GM19043 (cell line): ENCODE measurements at regions not wholly inside any gene's neighbourhood (a gene's known extent, or its start where the extent isn't known, plus 50 kb on each side); places are given as distances from the start of the nearest gene placed in this dataset.
"Not testable (repeated sequence)": the region's sequence is repeated elsewhere in the genome, so short reads cannot be mapped to it uniquely, and the experiment has no call there.

ENCODE experiments used
- ATAC-seq: cut with Tn5 transposase; IDR thresholded peaks from one replicate; pipeline ENCODE4 v1.9.1; 2021; ENCODE audit warnings: low read depth; ENCODE audit not compliant: unreplicated experiment

- no peak for ATAC-seq
These were observed 709.0 kb downstream of the USP25 start for GRCh38 chr21:16438761-16439160.

DNA sequence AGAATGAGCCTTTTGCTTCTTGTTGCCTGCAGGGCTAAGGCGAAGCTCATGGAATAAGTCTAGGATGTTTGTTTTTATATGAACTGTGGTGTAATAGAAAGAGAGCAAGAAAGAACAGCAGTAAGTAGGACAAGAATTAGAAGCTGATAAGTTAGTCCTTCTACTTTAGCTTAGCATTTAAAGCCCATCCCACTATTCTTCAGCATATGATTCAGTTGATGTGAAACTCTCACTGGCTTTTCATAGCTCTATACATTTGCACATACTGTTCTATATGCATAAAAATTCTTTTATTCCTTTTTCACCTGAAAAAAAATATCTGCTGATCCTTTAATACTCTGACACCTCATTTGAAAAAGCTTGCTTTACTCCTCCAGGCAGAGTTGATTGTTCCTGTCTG lies 712.0 kb downstream of the USP25 start:
- no peak for ATAC-seq

- ATAC-seq, result no peak
These were observed 724.6 kb downstream of the USP25 start for GRCh38 chr21:16454399-16454798.

GRCh38 chr21:16455526-16455925 lies 725.7 kb downstream of the USP25 start:
- ATAC-seq, result no peak

GRCh38 chr21:16455978-16456377 lies 726.2 kb downstream of the USP25 start:
- no peak for ATAC-seq

- ATAC-seq, result no peak
These were observed 727.7 kb downstream of the USP25 start for GRCh38 chr21:16457498-16457897.

- no peak for ATAC-seq
These were observed 731.2 kb downstream of the USP25 start for GRCh38 chr21:16460936-16461335.

- ATAC-seq, result not testable (repeated sequence)
These were observed 734.6 kb downstream of the USP25 start for GRCh38 chr21:16464211-16464889.

GRCh38 chr21:16468184-16468583 lies 738.4 kb downstream of the USP25 start:
- no peak for ATAC-seq

GRCh38 chr21:16473988-16474387 lies 744.2 kb downstream of the USP25 start:
- ATAC-seq, result no peak

GRCh38 chr21:16476056-16476825 lies 746.5 kb downstream of the USP25 start:
- no peak for ATAC-seq

GRCh38 chr21:16488042-16488441 lies 758.3 kb downstream of the USP25 start:
- ATAC-seq, result no peak

DNA sequence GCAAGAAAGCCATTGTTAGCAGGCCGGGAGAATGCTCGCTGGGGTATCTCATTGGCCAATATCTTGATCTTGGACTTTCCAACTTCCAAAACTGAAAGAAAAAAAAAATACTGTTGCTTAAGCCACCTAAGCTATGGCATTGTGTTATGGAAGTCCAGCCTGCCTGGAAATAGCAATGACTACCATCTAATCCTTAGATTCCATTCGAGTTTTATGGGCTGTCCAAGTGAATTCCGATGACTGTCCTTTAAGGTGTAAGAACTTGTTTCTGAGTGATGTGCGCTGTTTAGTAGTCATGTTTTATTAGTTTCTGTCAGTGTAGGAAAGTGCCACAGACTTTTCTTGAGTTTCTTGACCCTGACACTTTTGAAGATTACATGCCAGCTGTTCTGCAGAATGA lies 762.6 kb downstream of the USP25 start:
- ATAC-seq, result no peak

DNA sequence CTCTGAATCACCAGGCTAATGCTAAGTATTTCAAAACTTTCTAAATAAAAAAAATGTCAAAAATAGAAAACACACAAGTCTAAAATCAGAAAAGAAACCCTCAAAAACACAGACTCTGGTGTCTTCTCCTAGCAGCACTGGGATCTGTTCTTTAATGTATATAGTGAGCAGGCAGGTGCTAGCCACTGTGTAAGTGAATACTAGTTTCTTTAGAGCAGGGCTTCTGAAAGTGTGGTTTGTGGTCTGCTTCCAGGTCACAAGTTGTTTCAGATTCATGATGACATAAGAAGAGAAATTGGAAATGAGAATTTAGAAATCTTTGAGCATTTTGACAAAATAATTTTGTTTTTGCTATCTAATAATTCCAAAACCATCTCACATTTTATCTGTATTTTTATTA lies 763.1 kb downstream of the USP25 start:
- ATAC-seq, result no peak

GRCh38 chr21:16496609-16497008 lies 766.8 kb downstream of the USP25 start:
- ATAC-seq, result no peak

GRCh38 chr21:16500271-16500670 lies 770.5 kb downstream of the USP25 start:
- no peak for ATAC-seq

GRCh38 chr21:16502273-16502672 lies 772.5 kb downstream of the USP25 start:
- no peak for ATAC-seq

GRCh38 chr21:16502897-16503296 lies 773.1 kb downstream of the USP25 start:
- ATAC-seq, result no peak

DNA sequence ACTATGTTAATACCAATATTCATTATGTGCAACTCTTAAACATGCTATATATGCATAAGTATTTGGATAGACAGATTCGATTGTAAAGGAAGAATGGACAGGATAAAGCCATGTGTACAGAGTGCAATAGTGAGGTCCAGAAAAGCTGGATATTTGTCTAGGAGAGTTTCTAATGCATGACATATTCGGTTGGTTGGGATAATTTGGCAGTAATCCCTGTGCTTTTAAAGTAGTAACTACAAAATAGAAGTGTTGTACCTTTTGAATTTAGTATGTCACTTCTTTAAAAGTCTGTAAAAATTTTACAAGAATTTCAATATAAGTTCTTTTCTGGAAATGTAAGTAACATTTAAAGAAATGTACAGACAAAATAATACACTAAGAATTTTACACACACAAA lies 774.5 kb downstream of the USP25 start:
- no peak for ATAC-seq

DNA sequence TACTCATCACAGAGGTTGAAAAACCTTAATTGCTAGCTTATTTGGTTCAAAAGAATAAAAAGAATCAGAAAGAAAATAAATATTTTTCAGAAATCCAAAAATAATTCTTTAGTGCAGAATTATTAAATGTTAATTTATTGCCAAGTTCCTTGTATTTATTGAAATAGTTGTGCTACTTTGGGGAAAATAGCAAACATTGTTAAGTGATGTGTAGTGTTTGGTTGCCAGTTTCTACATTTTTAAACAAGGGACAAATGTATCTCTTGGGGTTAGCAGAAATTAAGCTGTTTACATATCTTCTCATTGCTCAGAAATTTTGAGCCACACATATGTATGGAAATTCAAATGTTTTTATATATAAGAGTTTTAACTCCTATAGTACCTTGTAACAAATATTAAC lies 775.0 kb downstream of the USP25 start:
- ATAC-seq, result no peak

DNA sequence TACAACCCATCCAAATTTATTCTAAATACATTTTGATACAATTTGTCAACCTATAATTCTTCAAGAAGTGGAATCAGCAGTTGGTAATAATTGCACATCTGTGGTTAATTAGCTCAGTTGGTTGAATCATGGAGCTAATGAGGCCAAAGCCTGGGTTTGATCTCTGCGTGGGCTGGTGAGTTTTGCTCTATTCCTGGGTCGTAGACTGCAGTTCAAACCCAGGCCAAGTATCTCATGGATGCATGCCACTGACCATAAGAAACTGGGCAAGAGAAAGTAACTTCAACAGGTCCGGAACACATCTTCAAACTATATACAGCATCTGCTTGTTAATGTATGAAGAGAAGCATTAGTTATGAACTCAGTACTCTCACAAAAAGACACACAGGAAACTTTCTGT lies 779.7 kb downstream of the USP25 start:
- no peak for ATAC-seq

- ATAC-seq, result no peak
These were observed 784.5 kb downstream of the USP25 start for GRCh38 chr21:16514316-16514715.
